Frontal cortex (tissue), 3 donors: ENCODE measurements at regions not wholly inside any gene's neighbourhood (a gene's known extent, or its start where the extent isn't known, plus 50 kb on each side); places are given as distances from the start of the nearest gene placed in this dataset.

Experiments used
- DNase-seq, 2 donors: peaks; one replicate each; pipeline ENCODE4 v3.0.0; 2012; ENCODE audit warnings: low spot score in 2 of 2
- FAIRE-seq: peaks from 2 replicates; lab custom pipeline; 2012; peaks lifted over from hg19 to GRCh38; lab: Jason Lieb, UNC
- donor health status: control.
- donor health status: control.
- donor health status: control.

GRCh38 chr5:38739705-38740045, 106.1 kb upstream of the OSMR start:
- FAIRE-seq (no peak), DNase-seq (no peak)

GRCh38 chr5:38742821-38743220, 103.0 kb upstream of the OSMR start:
- DNase-seq (no peak), FAIRE-seq (no peak)

GRCh38 chr5:38743562-38743961, 102.2 kb upstream of the OSMR start:
- FAIRE-seq = no peak
- DNase-seq = no peak

- FAIRE-seq (peak; percentile 84), DNase-seq (peak in 1 of 2 donors; percentile 17)
Observed at GRCh38 chr5:38745836-38746732, 99.7 kb upstream of the OSMR start.

GRCh38 chr5:38749861-38750260, 96.0 kb upstream of the OSMR start:
- FAIRE-seq (no peak), DNase-seq (no peak)

DNA sequence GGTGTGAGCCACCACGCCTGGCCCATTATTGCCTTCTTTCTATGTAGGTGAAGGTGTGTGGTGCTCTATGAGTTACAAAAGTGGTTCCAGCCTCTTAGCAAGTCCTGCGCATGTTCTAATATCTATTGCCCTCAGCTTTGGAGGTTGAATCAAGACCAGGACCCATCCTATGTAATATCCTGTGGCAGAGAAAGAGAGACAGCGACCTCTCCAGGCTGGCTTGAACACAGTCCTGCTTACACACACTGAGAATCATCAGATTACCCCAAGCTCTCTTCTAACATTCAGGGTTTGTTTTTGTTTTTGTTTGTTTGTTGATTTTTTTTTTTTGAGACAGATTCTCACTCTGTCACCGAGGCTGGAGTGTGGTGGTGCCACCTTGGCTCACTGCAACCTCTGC, 94.7 kb upstream of the OSMR start:
- no peak for FAIRE-seq
- DNase-seq = no peak

DNA sequence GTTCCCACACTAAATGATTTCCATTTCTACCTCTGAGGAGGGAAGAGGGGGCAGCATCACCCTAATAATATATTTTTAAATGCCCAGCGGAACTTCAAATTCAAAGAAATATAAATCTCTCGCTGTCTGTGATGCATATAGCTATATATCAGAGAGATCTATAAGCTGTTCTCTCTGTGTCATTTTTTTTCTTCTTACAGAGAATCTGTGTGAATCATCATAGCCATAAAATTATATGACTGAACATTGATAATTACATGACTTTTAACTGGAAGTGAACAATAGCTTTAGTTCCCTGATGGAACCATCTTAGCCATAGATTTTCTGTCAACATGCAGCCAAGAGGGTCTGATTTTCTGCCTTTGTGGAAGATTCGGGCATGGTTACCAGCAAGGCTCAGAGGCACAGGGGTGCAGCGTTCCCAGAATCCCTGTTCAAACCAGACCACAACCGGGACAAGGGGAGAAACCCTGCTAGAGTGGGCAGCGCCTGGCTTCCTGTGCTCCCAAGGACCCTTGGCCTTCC, 93.7 kb upstream of the OSMR start:
- no peak for FAIRE-seq

DNA sequence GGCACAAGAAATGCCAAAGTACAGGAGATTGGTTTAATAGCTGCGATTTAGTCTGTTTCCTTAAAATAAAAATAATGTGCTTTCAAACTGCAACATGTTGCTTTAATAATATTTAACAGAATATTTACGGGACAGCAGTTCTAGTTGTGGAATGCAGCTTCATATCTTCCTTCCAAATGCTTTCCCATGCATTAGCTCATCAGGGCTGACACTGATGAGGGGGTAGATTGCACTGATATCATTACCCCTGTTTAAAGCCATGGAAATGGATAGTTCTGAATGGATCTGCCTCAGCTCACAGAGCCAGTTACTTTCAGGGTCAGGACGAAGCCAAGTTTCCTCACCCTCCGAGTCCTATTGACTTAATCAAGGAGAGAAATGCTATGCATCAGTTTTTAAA, 93.2 kb upstream of the OSMR start:
- DNase-seq (no peak), FAIRE-seq (no peak)

More for the DNA sequence above, 93.7 kb upstream of the OSMR start:
- no peak for DNase-seq

- FAIRE-seq (no peak), DNase-seq (no peak)
Observed at GRCh38 chr5:38753141-38753540, 92.7 kb upstream of the OSMR start.

DNA sequence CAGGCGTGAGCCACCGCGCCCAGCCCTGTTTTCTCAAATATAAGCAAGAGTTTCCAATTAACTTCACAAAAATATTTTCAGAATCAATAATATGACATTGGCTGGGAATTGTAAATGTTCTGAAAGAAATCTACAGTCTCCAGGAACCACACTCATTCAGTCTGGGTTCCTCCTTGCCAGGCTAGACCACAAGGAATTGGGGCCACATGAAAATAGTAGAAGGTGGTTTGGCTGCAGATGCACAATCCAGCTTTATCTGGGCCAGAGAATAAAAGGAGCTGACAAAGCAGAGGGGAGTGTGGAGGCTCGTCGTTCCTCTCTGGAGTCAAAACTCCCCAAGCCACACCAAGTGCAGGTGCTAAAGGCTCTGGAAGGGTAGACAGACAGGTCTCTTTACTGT, 92.0 kb upstream of the OSMR start:
- DNase-seq (no peak), FAIRE-seq (no peak)

- FAIRE-seq = no peak
- no peak for DNase-seq
Observed at GRCh38 chr5:38755181-38755580, 90.6 kb upstream of the OSMR start.

DNA sequence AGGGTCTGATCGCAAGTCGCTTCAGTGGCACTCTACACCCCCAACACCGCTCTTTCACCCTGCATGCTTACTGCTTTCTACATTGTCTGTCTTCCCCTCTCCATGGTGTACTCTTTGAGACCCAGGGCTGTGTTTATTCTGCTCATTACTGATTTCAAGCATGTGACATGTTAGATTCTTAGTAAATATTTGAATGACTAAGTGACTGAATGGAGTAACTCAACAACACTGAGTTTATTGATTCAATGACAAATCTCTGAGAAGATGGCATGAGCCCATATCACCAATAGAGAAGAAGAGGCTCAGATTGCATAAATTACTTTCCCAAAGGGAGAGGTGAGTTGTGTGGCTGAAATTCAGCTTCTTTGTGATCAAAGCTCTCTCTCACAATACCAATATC, 89.7 kb upstream of the OSMR start:
- no peak for DNase-seq
- FAIRE-seq = no peak

DNA sequence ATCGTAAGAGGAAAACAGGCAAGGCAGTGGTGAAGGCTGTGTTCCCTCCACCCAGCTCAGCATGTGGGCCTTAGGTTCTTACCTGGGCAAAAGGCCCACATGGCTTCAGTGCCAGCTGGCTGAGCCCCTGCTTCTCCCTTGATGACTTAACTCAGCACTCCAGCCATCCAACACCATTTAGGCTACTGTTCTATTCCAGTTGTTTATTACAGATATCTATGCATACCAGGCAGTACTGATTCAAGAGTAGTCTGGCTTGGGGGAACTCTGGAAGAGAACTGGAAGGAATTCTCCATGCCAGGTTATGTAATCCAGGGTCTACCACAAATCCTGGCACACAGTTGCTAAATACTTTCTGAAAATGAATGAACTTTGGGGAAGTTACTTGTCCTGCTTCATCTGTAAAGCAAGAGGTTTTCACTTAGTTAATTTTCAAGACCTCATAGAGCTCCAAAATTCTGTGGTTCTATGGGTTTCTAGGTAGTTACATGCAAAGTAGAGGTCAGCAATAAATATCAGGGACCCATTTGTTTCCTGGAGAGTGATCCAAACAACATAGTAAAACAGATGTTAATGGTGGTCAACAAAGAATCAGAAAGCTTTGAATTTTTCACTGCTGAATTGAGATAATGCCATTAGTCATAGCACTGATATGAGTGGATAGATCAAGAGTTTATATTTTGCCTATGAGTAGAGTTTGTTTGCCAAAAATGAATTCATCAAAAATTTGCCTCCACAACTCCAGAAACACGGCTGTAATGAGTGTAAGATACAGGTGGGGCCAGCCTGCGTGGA, 88.2 kb upstream of the OSMR start:
- FAIRE-seq (no peak), DNase-seq (no peak)

- FAIRE-seq (no peak), DNase-seq (no peak)
Observed at GRCh38 chr5:38758774-38759600, 86.8 kb upstream of the OSMR start.

GRCh38 chr5:38764937-38765391, 80.8 kb upstream of the OSMR start:
- no peak for DNase-seq
- FAIRE-seq = no peak

DNA sequence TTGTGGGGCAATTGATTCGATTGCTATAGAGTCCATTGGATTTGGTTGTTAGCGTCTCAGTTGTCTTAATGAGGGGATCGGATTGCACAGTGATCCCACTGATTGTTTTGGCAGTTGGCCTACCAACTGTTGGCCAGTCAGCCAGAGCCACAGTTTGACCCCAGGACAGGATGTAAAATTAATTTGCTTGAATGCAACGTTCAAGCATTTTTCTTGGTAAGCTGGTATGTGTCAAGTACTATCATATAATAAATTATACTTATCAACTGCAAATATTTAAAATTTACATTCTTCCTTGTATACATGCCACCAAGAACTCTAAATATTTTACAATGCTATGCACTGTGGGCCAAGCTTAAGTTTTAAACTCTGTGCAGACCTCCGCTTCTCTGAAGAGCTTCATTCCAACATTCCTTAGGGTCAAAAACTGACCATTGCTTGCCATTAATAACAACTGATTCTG, 80.4 kb upstream of the OSMR start:
- DNase-seq (no peak), FAIRE-seq (no peak)

DNA sequence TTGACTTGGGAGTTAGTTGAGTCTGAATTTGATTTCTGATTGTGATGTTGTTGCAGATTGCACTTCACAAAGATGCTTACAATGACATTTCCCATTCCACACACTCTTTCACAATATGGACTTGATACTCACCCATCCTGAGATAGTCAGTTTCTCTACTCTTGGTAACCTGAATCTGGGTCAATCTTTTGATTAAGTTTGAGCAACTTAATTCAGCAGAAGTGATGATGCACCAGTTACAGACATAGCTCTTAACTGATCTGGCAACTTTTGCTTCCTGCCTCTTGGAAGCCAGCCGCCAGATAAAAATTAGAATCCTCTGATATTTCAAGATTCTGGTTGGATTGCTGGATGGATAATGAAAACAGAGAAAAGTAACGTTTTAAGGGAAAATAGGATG, 79.7 kb upstream of the OSMR start:
- FAIRE-seq (no peak), DNase-seq (no peak)

DNA sequence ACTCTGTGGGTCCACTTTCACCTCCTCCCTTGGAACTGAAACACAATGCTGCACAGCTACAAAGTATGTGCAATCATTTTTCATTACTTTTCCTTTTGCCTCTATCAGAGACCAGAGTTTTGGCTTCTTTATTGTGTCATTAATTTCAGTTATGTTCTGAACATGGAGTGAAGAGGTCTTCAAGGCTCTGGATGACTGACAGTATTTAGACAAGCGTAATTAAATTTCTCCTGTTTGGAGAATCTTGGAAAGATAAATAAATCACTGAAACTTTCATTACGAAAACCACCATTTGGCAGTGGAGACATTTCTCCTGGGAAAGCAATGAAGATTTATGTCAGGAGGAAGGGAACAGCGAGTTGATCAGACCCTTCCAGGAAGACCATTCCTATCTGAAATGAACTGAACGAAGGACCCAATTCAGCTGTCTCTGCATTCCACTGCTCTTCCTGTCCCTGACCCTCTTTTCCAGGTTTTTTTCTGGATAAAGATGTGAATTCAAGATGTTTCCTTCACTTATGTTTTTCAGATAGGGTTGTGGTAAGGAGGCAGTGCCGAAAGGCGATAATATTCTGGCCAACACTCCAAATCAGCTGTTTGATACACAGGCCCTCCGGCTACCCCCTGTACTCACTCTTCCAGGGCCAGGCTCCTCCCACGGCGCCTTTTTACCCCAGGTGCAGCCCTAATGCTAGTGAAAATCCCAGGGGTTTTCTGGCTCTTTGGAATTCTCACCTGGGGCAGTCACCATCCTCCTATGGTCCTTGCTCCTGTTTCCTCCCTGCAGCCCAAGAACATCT, 77.2 kb upstream of the OSMR start:
- FAIRE-seq (no peak), DNase-seq (no peak)

DNA sequence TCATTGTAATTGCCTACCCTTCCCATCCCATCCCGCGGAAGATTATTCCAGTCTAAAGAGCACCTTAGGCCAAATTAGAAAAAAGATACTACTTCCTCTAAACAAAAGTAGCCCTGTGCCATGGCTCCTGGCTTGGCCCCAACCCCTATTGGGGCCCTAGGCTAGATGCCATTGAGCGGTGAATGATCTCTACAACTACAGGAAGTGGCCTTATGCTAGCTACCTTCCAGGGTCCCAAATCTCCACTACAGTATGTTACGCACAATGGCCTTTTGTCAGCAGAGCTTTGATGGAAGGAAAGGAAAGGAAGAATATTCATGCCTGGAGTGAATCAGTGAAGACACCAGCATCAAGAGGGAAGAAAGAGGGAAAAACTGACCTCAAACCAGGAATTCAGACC, 73.3 kb upstream of the OSMR start:
- FAIRE-seq (no peak), DNase-seq (no peak)
